ENCODE measurements at regions not wholly inside any gene's neighbourhood (a gene's known extent, or its start where the extent isn't known, plus 50 kb on each side); places are given as distances from the start of the nearest gene placed in this dataset.

DNA sequence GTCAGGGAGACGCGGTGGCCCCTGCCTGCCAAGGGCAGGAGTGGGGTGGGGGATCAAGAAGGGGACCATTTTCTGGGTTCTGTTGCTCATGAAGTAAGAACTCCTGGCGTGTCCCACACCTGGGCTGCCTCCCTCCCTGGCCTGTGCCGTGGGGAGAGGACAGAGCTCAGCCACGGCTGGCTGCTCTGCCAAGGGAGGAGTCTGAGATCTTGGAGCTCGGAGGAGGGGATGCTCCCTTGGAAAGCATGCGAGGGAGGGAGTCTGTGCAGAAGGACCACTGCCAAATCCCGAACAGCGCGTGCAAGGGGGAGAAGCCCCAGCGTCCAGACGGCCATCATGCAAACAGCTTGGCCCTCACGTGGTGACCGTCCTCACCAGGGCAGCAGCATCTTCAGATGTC is 64.2 kb upstream of the ZNF469 start:
- TF ChIP-seq RELA (CRISPR knock-in tag; IDR thresholded peaks at IDR 0.05; ENCODE audit: borderline replicate concordance), result no peak
- TF ChIP-seq, protein P1, sequence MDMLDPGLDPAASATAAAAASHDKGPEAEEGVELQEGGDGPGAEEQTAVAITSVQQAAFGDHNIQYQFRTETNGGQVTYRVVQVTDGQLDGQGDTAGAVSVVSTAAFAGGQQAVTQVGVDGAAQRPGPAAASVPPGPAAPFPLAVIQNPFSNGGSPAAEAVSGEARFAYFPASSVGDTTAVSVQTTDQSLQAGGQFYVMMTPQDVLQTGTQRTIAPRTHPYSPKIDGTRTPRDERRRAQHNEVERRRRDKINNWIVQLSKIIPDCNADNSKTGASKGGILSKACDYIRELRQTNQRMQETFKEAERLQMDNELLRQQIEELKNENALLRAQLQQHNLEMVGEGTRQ (CRISPR knock-in tag; IDR thresholded peaks at IDR 0.05), result no peak
- TF ChIP-seq, protein P2, sequence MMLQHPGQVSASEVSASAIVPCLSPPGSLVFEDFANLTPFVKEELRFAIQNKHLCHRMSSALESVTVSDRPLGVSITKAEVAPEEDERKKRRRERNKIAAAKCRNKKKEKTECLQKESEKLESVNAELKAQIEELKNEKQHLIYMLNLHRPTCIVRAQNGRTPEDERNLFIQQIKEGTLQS (CRISPR knock-in tag; conservative IDR thresholded peaks at IDR 0.05), result no peak
- TF ChIP-seq, protein P3, sequence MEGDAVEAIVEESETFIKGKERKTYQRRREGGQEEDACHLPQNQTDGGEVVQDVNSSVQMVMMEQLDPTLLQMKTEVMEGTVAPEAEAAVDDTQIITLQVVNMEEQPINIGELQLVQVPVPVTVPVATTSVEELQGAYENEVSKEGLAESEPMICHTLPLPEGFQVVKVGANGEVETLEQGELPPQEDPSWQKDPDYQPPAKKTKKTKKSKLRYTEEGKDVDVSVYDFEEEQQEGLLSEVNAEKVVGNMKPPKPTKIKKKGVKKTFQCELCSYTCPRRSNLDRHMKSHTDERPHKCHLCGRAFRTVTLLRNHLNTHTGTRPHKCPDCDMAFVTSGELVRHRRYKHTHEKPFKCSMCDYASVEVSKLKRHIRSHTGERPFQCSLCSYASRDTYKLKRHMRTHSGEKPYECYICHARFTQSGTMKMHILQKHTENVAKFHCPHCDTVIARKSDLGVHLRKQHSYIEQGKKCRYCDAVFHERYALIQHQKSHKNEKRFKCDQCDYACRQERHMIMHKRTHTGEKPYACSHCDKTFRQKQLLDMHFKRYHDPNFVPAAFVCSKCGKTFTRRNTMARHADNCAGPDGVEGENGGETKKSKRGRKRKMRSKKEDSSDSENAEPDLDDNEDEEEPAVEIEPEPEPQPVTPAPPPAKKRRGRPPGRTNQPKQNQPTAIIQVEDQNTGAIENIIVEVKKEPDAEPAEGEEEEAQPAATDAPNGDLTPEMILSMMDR (IDR thresholded peaks at IDR 0.05), result no peak
- TF ChIP-seq MAX (CRISPR knock-in tag; IDR thresholded peaks at IDR 0.05), result no peak
- TF ChIP-seq, protein P4, sequence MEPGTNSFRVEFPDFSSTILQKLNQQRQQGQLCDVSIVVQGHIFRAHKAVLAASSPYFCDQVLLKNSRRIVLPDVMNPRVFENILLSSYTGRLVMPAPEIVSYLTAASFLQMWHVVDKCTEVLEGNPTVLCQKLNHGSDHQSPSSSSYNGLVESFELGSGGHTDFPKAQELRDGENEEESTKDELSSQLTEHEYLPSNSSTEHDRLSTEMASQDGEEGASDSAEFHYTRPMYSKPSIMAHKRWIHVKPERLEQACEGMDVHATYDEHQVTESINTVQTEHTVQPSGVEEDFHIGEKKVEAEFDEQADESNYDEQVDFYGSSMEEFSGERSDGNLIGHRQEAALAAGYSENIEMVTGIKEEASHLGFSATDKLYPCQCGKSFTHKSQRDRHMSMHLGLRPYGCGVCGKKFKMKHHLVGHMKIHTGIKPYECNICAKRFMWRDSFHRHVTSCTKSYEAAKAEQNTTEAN (CRISPR knock-in tag; IDR thresholded peaks at IDR 0.05), result no peak

All from WTC11 (cell line).